ENCODE measurements at regions not wholly inside any gene's neighbourhood (a gene's known extent, or its start where the extent isn't known, plus 50 kb on each side); places are given as distances from the start of the nearest gene placed in this dataset.

- H3K27me3 ChIP-seq (replicated peaks; ENCODE audit: insufficient read depth) = no peaks in the 10 kb centered on the region
- no peaks in the 10 kb centered on the region for H3K9me3 ChIP-seq
- TF ChIP-seq CTCF (IDR thresholded peaks at IDR 0.05) = no peak
- H3K27ac ChIP-seq = no peak overlapping the region
- no peaks in the 10 kb centered on the region for H3K36me3 ChIP-seq
- ATAC-seq (ENCODE audit: insufficient number of reproducible peaks, low FRiP score, low read depth) = no peak
- DNase-seq (ENCODE audit: low spot score) = no peak
- H3K4me1 ChIP-seq (ENCODE audit: control insufficient read depth in 1 of 2, low read depth in 2 of 2) = peaks cover 5 to 35% of the 10 kb centered on the region in 2 donors
- no peak overlapping the region for H3K4me3 ChIP-seq
Measured at GRCh38 chr6:168784426-168784825, 343.4 kb downstream of the SMOC2 start.

- no peaks in the 10 kb centered on the region for H3K9me3 ChIP-seq
- DNase-seq (ENCODE audit: low spot score) = no peak
- no peaks in the 10 kb centered on the region for H3K27me3 ChIP-seq (replicated peaks; ENCODE audit: insufficient read depth)
- no peak overlapping the region for H3K4me3 ChIP-seq
- no peak for TF ChIP-seq CTCF (IDR thresholded peaks at IDR 0.05)
- H3K36me3 ChIP-seq = no peaks in the 10 kb centered on the region
- no peak overlapping the region for H3K27ac ChIP-seq
- no peak for ATAC-seq (ENCODE audit: insufficient number of reproducible peaks, low FRiP score, low read depth)
- peaks cover 5 to 38% of the 10 kb centered on the region in 2 donors for H3K4me1 ChIP-seq (ENCODE audit: control insufficient read depth in 1 of 2, low read depth in 2 of 2)
Measured at GRCh38 chr6:168783720-168784119, 342.7 kb downstream of the SMOC2 start.

GRCh38 chr6:168782187-168782751 is 341.3 kb downstream of the SMOC2 start:
- ATAC-seq (ENCODE audit: insufficient number of reproducible peaks, low FRiP score, low read depth) (no peak), DNase-seq (ENCODE audit: low spot score) (no peak)
- peaks cover 11 to 50% of the 10 kb centered on the region in 2 donors for H3K4me1 ChIP-seq (ENCODE audit: control insufficient read depth in 1 of 2, low read depth in 2 of 2)
- H3K9me3 ChIP-seq = no peaks in the 10 kb centered on the region
- H3K36me3 ChIP-seq = no peaks in the 10 kb centered on the region
- no peak for TF ChIP-seq CTCF (IDR thresholded peaks at IDR 0.05)
- H3K27ac ChIP-seq = peak overlapping the region; percentile 21 to 52
- H3K4me3 ChIP-seq = peak overlapping the region; percentile 2
- no peaks in the 10 kb centered on the region for H3K27me3 ChIP-seq (replicated peaks; ENCODE audit: insufficient read depth)

GRCh38 chr6:168778201-168778600 is 337.2 kb downstream of the SMOC2 start:
- no peaks in the 10 kb centered on the region for H3K36me3 ChIP-seq
- H3K27me3 ChIP-seq (replicated peaks; ENCODE audit: insufficient read depth) = no peaks in the 10 kb centered on the region
- ATAC-seq (ENCODE audit: insufficient number of reproducible peaks, low FRiP score, low read depth) (no peak), DNase-seq (ENCODE audit: low spot score) (no peak)
- H3K4me3 ChIP-seq = no peak overlapping the region
- TF ChIP-seq CTCF (IDR thresholded peaks at IDR 0.05) = no peak
- no peaks in the 10 kb centered on the region for H3K9me3 ChIP-seq
- H3K27ac ChIP-seq = no peak overlapping the region
- H3K4me1 ChIP-seq (ENCODE audit: control insufficient read depth in 1 of 2, low read depth in 2 of 2) = peaks cover 11 to 36% of the 10 kb centered on the region in 2 donors

GRCh38 chr6:168774381-168774780 is 333.4 kb downstream of the SMOC2 start:
- no peaks in the 10 kb centered on the region for H3K36me3 ChIP-seq
- no peaks in the 10 kb centered on the region for H3K27me3 ChIP-seq (replicated peaks; ENCODE audit: insufficient read depth)
- ATAC-seq (ENCODE audit: insufficient number of reproducible peaks, low FRiP score, low read depth) (peak; percentile 73), DNase-seq (ENCODE audit: low spot score) (no peak)
- peaks cover 6 to 14% of the 10 kb centered on the region in 2 donors for H3K4me1 ChIP-seq (ENCODE audit: control insufficient read depth in 1 of 2, low read depth in 2 of 2)
- H3K27ac ChIP-seq = no peak overlapping the region
- no peak overlapping the region for H3K4me3 ChIP-seq
- TF ChIP-seq CTCF (IDR thresholded peaks at IDR 0.05) = no peak
- H3K9me3 ChIP-seq = no peaks in the 10 kb centered on the region

Data from thoracic aorta (tissue), 2 donors.